OCI-LY7 (cell line): ENCODE measurements at regions not wholly inside any gene's neighbourhood (a gene's known extent, or its start where the extent isn't known, plus 50 kb on each side); places are given as distances from the start of the nearest gene placed in this dataset.

Experiments
- BruUV-seq: library from RNA; stranded (reverse); fragments of 400-500 nt; replicated peaks from 2 replicates; lab custom pipeline; 2021; lab: Mats Ljungman, UMichigan
- CTCF ChIA-PET: fragments of 300-600 bp; sonication (Branson Sonifier 250); formaldehyde crosslinking; loops from one replicate; lab custom pipeline; 2022; ENCODE audit warnings: antibody characterized with exemption; ENCODE audit not compliant: unreplicated experiment; lab: Charles Lee
- POLR2A ChIA-PET: fragments of 300-600 bp; sonication (Branson Sonifier 250); formaldehyde crosslinking; loops from one replicate; lab custom pipeline; 2022; ENCODE audit warnings: antibody characterized with exemption; lab: Charles Lee
- DNase-seq: peaks from one replicate; pipeline ENCODE4 v3.0.0-alpha.2; 2015; ENCODE audit warnings: low spot score
- H2AFZ ChIP-seq: fragments of 200-600 bp; sonication (generic), shearing (Covaris generic); 2 replicates; pipeline ENCODE4 v1.6.1; 2014; ENCODE audit warnings: mild to moderate bottlenecking, antibody characterized with exemption, low read length, moderate library complexity
- H3K27ac ChIP-seq: fragments of 200-600 bp; sonication (generic); 2 replicates; pipeline ENCODE4 v1.5.1; 2014; ENCODE audit warnings: mixed run types, low read depth, mild to moderate bottlenecking, moderate library complexity, low read length, inconsistent platforms; ENCODE audit not compliant: poor library complexity, severe bottlenecking
- H3K36me3 ChIP-seq: fragments of 200-600 bp; sonication (generic); 2 replicates; pipeline ENCODE4 v1.6.1; 2014; ENCODE audit warnings: mild to moderate bottlenecking, antibody characterized with exemption, low read length, moderate library complexity, mixed read lengths; ENCODE audit not compliant: insufficient read depth
- H3K4me1 ChIP-seq: fragments of 200-600 bp; sonication (generic); 2 replicates; pipeline ENCODE4 v1.5.1; 2014; ENCODE audit warnings: mild to moderate bottlenecking, low read length; ENCODE audit not compliant: insufficient read depth, poor library complexity, severe bottlenecking
- H3K4me2 ChIP-seq: fragments of 200-600 bp; sonication (generic); 2 replicates; pipeline ENCODE4 v1.6.1; 2014; ENCODE audit warnings: mild to moderate bottlenecking, low read length
- H3K4me3 ChIP-seq: fragments of 200-600 bp; sonication (generic); 2 replicates; pipeline ENCODE4 v1.5.1; 2014; ENCODE audit warnings: mild to moderate bottlenecking, low read depth, low read length; ENCODE audit not compliant: poor library complexity, severe bottlenecking
- H3K79me2 ChIP-seq: fragments of 200-600 bp; sonication (generic); 2 replicates; pipeline ENCODE4 v1.6.1; 2016; ENCODE audit warnings: low read depth, mild to moderate bottlenecking, low read length, moderate library complexity, mixed read lengths; ENCODE audit not compliant: insufficient read depth
- H3K9me2 ChIP-seq: fragments of 200-600 bp; sonication (generic); 2 replicates; pipeline ENCODE4 v1.6.1; 2016; ENCODE audit warnings: mild to moderate bottlenecking, low read length, mixed read lengths; ENCODE audit not compliant: insufficient read depth
- H3K9me3 ChIP-seq: fragments of 200-600 bp; sonication (generic); 2 replicates; pipeline ENCODE4 v1.6.1; 2014; ENCODE audit warnings: mild to moderate bottlenecking, mixed run types, low read length, mixed read lengths
- H4K20me1 ChIP-seq: fragments of 200-600 bp; sonication (generic); 2 replicates; pipeline ENCODE4 v1.6.1; 2014; ENCODE audit warnings: mild to moderate bottlenecking, antibody characterized with exemption, low read length, moderate library complexity, mixed read lengths; ENCODE audit not compliant: insufficient read depth
- CTCF ChIP-seq: fragments of 200-600 bp; sonication (generic); conservative IDR thresholded peaks from 2 replicates; pipeline ENCODE4 v1.5.1; 2014; ENCODE audit warnings: mild to moderate bottlenecking, antibody characterized with exemption, low read length, moderate library complexity, mixed read lengths
- EZH2phosphoT487 ChIP-seq: fragments of 200-600 bp; sonication (generic); IDR thresholded peaks from 2 replicates; pipeline ENCODE4 v1.6.1; 2018; ENCODE audit warnings: low read depth, borderline replicate concordance, mild to moderate bottlenecking, mixed run types, antibody characterized with exemption, low read length, moderate library complexity, mixed read lengths
- intact Hi-C: fragments of 100-400 bp; cut with micrococcal nuclease; formaldehyde crosslinking; loops from one replicate; pipeline ENCODE4 v1.10.0; 2022; ENCODE audit not compliant: unreplicated experiment

GRCh38 chr18:43720041-43720440, 442.8 kb upstream of the SYT4 start:
- TF ChIP-seq EZH2phosphoT487 (no peak), CTCF (no peak)
- ChIA-PET CTCF (no interaction called here), POLR2A (interaction anchor here (0.6 kb wide), 1 partner anchor 63 kb away, joined by 3 read pairs; no protein-coding TSS in a partner anchor)
- no peak overlapping the region for H3K4me3 ChIP-seq
- H3K9me2 ChIP-seq, result no peaks in the 10 kb centered on the region
- H3K79me2 ChIP-seq, result no peaks in the 10 kb centered on the region
- BruUV-seq, result no TSS peak
- no peak overlapping the region for H3K4me2 ChIP-seq
- intact Hi-C loops, result no loop called here
- H4K20me1 ChIP-seq, result no peaks in the 10 kb centered on the region
- H3K4me1 ChIP-seq, result no peaks in the 10 kb centered on the region
- no peak overlapping the region for H3K27ac ChIP-seq
- H2AFZ ChIP-seq, result no peak overlapping the region
- H3K9me3 ChIP-seq, result no peaks in the 10 kb centered on the region
- DNase-seq, result no peak
- H3K36me3 ChIP-seq, result no peaks in the 10 kb centered on the region

GRCh38 chr18:43735570-43735969, 458.3 kb upstream of the SYT4 start:
- Histone ChIP-seq H3K79me2 (no peaks in the 10 kb centered on the region), H3K9me2 (no peaks in the 10 kb centered on the region), H3K36me3 (no peaks in the 10 kb centered on the region), H2AFZ (no peak overlapping the region), H3K4me1 (no peaks in the 10 kb centered on the region), H3K27ac (no peak overlapping the region), H3K4me2 (no peak overlapping the region), H3K9me3 (no peaks in the 10 kb centered on the region), H4K20me1 (no peaks in the 10 kb centered on the region), H3K4me3 (no peak overlapping the region)
- ChIA-PET CTCF (no interaction called here), POLR2A (no interaction called here)
- DNase-seq, result no peak
- TF ChIP-seq EZH2phosphoT487 (no peak), CTCF (no peak)
- BruUV-seq, result no TSS peak
- intact Hi-C loops, result no loop called here

GRCh38 chr18:43744960-43745745, 467.9 kb upstream of the SYT4 start:
- no TSS peak for BruUV-seq
- H3K36me3 ChIP-seq, result no peaks in the 10 kb centered on the region

More at GRCh38 chr18:43744960-43745745, 467.9 kb upstream of the SYT4 start:
- Histone ChIP-seq H2AFZ (no peak overlapping the region), H3K4me3 (no peak overlapping the region), H3K4me2 (no peak overlapping the region), H3K9me2 (no peaks in the 10 kb centered on the region), H3K79me2 (no peaks in the 10 kb centered on the region), H4K20me1 (no peaks in the 10 kb centered on the region), H3K4me1 (no peaks in the 10 kb centered on the region), H3K27ac (no peak overlapping the region), H3K9me3 (no peaks in the 10 kb centered on the region)
- intact Hi-C loops, result no loop called here
- TF ChIP-seq CTCF (no peak), EZH2phosphoT487 (no peak)
- DNase-seq, result no peak
- CTCF ChIA-PET, result no interaction called here
- POLR2A ChIA-PET, result no interaction called here
